ENCODE measurements at regions not wholly inside any gene's neighbourhood (a gene's known extent, or its start where the extent isn't known, plus 50 kb on each side); places are given as distances from the start of the nearest gene placed in this dataset.

DNA sequence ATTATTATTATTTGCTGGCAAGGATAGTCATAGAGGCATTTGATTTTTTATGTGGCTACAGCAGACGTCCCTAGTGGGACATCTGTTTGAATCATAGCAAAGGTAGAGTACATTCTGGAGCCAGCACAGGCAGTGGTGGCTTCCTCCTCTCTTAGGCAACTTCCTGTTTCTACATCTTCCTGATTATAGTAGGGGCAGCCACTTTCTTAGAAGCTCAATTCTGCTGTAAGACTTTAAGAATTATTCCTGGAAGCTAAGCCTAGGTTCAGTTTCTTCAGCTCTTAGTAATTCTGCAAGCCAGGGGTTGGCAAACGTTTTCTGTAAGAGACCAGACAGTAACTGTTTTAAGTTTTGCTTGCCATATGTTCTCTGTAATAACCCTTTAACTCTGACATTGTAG, 129.3 kb upstream of the TENM4 start:
- POLR2A ChIA-PET, result no interaction called here
- no peak for ATAC-seq
- peaks cover under 1 to 10% (median 5%) of the 10 kb centered on the region in 5 donors for H3K27me3 Mint-ChIP-seq

DNA sequence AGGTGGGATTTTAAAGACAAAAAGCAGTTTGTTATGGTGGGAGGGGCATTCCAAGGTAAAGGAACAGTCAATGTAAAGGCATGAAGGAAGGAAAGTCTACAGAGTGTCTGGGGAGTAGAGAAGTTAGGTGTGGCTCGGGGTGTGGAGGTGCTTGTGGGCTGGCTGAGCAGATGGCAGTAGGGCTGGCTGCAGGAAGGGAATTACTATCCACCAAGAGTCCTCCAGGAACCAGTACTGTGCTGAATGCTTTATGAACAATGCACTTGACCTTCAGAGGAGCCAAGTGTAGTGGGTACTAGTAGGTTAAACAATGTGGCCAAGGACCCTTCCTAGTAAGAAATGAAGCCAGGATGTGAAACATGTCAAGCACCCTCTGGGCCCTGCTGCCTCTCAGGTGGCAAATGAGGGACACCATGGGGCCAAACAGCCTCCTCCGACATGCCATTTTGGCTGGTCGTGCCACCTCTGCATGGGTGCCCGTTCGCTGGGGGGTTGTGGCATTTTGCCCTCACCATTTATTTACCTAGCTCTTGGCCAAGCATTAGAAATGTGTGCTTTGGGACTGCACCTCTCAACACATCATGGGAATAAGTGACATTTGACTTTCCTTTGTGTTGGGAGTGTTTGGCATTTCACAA, 123.6 kb upstream of the TENM4 start:
- ATAC-seq (no peak), DNase-seq (no peak)
- Mint-ChIP-seq H3K27me3 (peaks cover 0 to 4% (median 0%) of the 10 kb centered on the region in 5 donors), H3K4me1 (no peaks in the 10 kb centered on the region), H3K4me3 (no peak overlapping the region), H3K36me3 (no peaks in the 10 kb centered on the region), H3K9me3 (peaks cover 0 to 20% (median 8%) of the 10 kb centered on the region in 9 donors), H3K27ac (no peak overlapping the region)
- POLR2A ChIA-PET, result no interaction called here

More for the DNA sequence above, 129.3 kb upstream of the TENM4 start:
- no peak for DNase-seq
- Mint-ChIP-seq H3K9me3 (peaks cover 0 to 15% (median 7%) of the 10 kb centered on the region in 9 donors), H3K36me3 (peaks cover 0 to 5% (median 0%) of the 10 kb centered on the region in 3 donors), H3K4me1 (no peaks in the 10 kb centered on the region), H3K4me3 (no peak overlapping the region), H3K27ac (no peak overlapping the region)

DNA sequence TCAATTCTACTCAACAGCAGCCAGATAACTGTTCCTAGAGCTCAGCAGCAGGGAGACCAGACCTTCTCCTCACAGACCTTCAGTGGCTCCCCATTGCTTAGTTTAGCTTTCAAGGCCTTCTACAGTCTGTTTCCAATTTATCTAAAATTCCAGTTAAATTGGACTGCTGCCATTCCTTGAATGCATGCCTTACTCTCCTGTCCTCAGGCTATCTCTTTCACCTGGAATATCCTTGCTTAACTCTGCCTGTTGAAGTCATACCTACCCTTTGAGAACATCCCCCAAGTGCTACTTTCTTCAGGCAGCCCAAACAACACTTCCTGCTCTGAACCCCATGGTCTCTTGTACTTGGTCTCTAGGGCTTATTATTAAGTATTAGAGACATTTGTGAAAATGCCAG, 120.7 kb upstream of the TENM4 start:
- H3K4me3 Mint-ChIP-seq, result no peak overlapping the region
- no peak for DNase-seq
- peaks cover 0 to 4% (median 0%) of the 10 kb centered on the region in 5 donors for H3K27me3 Mint-ChIP-seq
- no peak for ATAC-seq
- H3K4me1 Mint-ChIP-seq, result no peaks in the 10 kb centered on the region
- no peak overlapping the region for H3K27ac Mint-ChIP-seq
- peaks cover 0 to 20% (median 2%) of the 10 kb centered on the region in 9 donors for H3K9me3 Mint-ChIP-seq
- no peaks in the 10 kb centered on the region for H3K36me3 Mint-ChIP-seq
- POLR2A ChIA-PET, result no interaction called here

DNA sequence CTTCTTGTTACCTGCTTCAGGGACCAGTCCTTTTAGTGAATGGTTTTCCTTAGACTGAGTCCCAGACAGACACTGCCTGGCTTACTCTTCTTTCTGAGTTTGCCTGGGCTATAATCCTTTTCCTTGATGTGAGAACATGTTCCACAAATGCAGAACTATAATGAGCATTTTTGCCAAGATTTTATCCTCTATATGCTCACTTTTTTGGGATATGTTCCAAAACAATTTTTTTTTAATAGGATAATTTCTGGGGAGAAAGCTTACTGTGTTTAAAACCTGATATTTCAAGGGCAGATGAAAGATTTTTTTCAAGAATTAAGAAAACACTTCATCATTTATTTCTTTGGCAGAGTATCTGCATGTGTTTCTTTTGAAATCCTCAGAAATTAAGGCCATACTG, 110.0 kb upstream of the TENM4 start:
- no peak for DNase-seq
- peaks cover 0 to 8% (median 0%) of the 10 kb centered on the region in 5 donors for H3K27me3 Mint-ChIP-seq
- no peak overlapping the region for H3K4me3 Mint-ChIP-seq
- no peak overlapping the region for H3K27ac Mint-ChIP-seq
- ATAC-seq, result no peak
- POLR2A ChIA-PET, result no interaction called here
- no peaks in the 10 kb centered on the region for H3K36me3 Mint-ChIP-seq
- no peaks in the 10 kb centered on the region for H3K4me1 Mint-ChIP-seq
- peaks cover 0 to 18% (median 0%) of the 10 kb centered on the region in 9 donors for H3K9me3 Mint-ChIP-seq

DNA sequence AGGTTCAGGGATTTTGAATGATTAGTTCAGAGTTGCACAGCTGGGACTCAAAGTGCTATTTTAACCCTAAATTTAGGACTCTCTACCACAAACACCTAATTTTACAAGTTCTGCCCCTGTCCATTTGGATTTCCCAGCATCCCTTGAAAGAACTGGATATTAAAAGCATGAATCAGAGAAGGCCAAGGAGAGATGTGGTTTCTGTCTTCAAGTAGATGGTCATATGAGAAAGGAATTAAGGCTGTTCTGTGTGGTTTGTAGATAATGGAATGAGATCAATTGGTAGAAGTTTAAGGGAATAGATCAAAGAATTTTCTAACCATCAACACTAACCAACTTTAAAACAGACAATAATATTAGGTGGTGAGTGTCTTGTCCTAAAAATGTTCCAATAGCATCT, 106.4 kb upstream of the TENM4 start:
- no peak overlapping the region for H3K27ac Mint-ChIP-seq
- no peaks in the 10 kb centered on the region for H3K4me1 Mint-ChIP-seq
- POLR2A ChIA-PET, result no interaction called here
- no peak for DNase-seq
- H3K36me3 Mint-ChIP-seq, result no peaks in the 10 kb centered on the region
- ATAC-seq, result no peak
- H3K9me3 Mint-ChIP-seq, result peaks cover 0 to 15% (median 0%) of the 10 kb centered on the region in 9 donors
- H3K27me3 Mint-ChIP-seq, result peaks cover 0 to 12% (median 3%) of the 10 kb centered on the region in 5 donors
- no peak overlapping the region for H3K4me3 Mint-ChIP-seq

DNA sequence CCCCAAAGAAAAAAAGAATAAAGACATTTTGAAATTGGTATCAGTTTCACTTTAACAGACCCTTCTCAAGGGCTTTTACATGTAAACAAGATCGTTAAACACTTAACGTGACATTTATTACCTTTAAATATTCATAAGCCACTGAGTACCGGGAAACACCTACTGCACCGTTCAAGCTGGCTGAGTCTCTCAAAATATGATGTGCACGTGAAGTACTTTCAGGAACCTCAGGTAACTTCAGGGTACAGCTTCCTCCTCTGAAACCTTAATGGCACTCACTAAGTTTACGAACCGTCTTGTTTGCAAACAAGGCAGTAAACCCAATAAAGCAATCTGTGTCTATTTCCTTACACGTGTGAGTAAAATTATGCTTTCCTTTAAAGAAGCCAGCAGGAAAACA, 105.5 kb upstream of the TENM4 start:
- no peak overlapping the region for H3K27ac Mint-ChIP-seq
- H3K36me3 Mint-ChIP-seq, result no peaks in the 10 kb centered on the region
- POLR2A ChIA-PET, result no interaction called here
- H3K4me1 Mint-ChIP-seq, result no peaks in the 10 kb centered on the region
- H3K27me3 Mint-ChIP-seq, result peaks cover 0 to 15% (median 3%) of the 10 kb centered on the region in 5 donors
- DNase-seq (no peak), ATAC-seq (no peak)
- H3K9me3 Mint-ChIP-seq, result peaks cover 0 to 8% (median 0%) of the 10 kb centered on the region in 9 donors
- H3K4me3 Mint-ChIP-seq, result no peak overlapping the region

DNA sequence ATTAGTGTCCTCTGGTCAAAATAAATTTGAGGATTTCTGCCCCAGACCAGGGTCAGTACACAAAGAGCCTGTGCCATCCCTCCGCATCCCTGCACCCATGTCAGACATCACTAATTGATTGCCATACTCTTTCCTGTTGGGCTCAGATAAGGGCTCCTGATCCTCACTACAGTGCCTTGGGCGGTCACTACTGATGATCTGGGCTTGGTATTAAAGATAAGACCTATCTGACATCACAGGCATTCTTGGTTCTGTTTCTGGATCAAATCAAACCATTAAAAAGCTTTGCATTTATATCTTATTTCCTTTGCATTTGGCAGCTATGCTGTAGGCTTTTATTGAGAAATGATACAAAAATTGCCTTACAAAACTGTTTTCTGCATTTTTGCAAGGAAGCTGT, 103.5 kb upstream of the TENM4 start:
- H3K36me3 Mint-ChIP-seq, result no peaks in the 10 kb centered on the region
- no peak for ATAC-seq
- H3K27ac Mint-ChIP-seq, result no peak overlapping the region
- no peaks in the 10 kb centered on the region for H3K4me1 Mint-ChIP-seq
- peaks cover 0 to 15% (median 3%) of the 10 kb centered on the region in 5 donors for H3K27me3 Mint-ChIP-seq
- POLR2A ChIA-PET, result no interaction called here
- no peak overlapping the region for H3K4me3 Mint-ChIP-seq
- peaks cover 0 to 8% (median 2%) of the 10 kb centered on the region in 9 donors for H3K9me3 Mint-ChIP-seq
- DNase-seq, result no peak

DNA sequence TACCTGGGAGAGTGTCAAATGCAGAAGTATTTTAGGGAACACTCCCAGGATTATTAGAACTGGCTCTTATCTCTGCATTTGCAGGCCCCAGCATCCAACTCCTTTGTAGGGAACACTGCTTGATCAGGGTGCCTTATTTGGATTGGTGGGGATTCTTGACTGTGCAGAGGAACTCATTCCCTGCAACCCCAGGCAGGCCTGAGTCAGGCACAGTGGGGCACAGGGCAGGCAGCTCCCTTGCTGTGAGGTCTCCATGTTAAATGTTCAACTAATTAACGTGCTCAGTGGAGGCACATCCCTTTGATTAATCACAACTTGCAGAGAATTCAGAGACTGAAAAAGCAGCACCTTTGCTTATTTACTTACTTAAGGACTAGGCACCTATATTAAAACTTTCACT, 102.3 kb upstream of the TENM4 start:
- ATAC-seq, result no peak
- no peak overlapping the region for H3K27ac Mint-ChIP-seq
- peaks cover 0 to 17% (median 3%) of the 10 kb centered on the region in 9 donors for H3K9me3 Mint-ChIP-seq
- no peaks in the 10 kb centered on the region for H3K36me3 Mint-ChIP-seq
- no peaks in the 10 kb centered on the region for H3K4me1 Mint-ChIP-seq
- peaks cover 0 to 15% (median 3%) of the 10 kb centered on the region in 5 donors for H3K27me3 Mint-ChIP-seq
- no peak overlapping the region for H3K4me3 Mint-ChIP-seq
- DNase-seq, result no peak
- POLR2A ChIA-PET, result no interaction called here

DNA sequence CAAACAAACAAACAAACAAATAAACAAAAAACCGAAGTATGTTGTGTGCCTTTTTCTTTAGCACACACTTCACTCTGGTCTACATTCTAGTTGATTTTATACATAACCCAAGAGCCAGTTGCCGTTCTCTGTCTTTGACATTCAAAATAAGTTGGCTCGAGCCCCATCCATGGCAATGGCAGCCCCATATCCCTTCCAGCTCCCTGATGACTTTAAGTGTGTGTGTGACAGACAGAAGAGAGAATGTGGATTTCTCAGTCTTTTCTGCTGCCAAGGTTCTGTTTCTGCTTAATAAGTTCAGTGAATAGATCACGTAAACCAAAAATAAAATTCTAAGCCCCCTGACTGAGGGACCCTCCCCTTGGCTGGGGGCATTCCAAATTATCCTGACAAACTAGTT, 100.6 kb upstream of the TENM4 start:
- H3K4me3 Mint-ChIP-seq, result no peak overlapping the region
- POLR2A ChIA-PET, result no interaction called here
- no peak for DNase-seq
- no peak for ATAC-seq
- H3K4me1 Mint-ChIP-seq, result no peaks in the 10 kb centered on the region
- no peak overlapping the region for H3K27ac Mint-ChIP-seq
- H3K9me3 Mint-ChIP-seq, result peaks cover 0 to 26% (median 0%) of the 10 kb centered on the region in 9 donors
- H3K27me3 Mint-ChIP-seq, result peaks cover 0 to 15% (median 3%) of the 10 kb centered on the region in 5 donors
- no peaks in the 10 kb centered on the region for H3K36me3 Mint-ChIP-seq

DNA sequence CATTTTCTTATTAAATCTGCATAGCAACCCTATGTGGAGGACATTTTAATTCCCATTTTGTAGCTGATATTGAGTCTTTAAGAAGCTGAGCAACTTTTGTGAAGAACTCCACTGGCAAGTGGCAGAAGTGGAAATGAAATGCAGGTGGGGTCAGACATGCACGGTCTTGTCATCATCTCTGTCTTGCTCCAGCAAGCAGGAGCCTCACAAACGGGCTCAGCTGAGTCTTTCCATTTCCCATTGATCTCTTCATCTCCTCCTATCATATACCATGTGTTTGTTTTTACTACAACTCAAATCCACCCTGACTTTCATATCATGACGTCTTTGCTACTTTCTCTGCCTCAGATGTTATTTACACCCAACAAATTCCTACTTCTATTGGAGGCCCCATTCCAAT, 97.9 kb upstream of the TENM4 start:
- Mint-ChIP-seq H3K4me3 (no peak overlapping the region), H3K4me1 (no peaks in the 10 kb centered on the region), H3K27me3 (peaks cover 0 to 15% (median 0%) of the 10 kb centered on the region in 5 donors), H3K9me3 (peaks cover 0 to 32% (median 0%) of the 10 kb centered on the region in 9 donors), H3K36me3 (no peaks in the 10 kb centered on the region), H3K27ac (no peak overlapping the region)
- POLR2A ChIA-PET, result no interaction called here
- ATAC-seq (no peak), DNase-seq (no peak)

DNA sequence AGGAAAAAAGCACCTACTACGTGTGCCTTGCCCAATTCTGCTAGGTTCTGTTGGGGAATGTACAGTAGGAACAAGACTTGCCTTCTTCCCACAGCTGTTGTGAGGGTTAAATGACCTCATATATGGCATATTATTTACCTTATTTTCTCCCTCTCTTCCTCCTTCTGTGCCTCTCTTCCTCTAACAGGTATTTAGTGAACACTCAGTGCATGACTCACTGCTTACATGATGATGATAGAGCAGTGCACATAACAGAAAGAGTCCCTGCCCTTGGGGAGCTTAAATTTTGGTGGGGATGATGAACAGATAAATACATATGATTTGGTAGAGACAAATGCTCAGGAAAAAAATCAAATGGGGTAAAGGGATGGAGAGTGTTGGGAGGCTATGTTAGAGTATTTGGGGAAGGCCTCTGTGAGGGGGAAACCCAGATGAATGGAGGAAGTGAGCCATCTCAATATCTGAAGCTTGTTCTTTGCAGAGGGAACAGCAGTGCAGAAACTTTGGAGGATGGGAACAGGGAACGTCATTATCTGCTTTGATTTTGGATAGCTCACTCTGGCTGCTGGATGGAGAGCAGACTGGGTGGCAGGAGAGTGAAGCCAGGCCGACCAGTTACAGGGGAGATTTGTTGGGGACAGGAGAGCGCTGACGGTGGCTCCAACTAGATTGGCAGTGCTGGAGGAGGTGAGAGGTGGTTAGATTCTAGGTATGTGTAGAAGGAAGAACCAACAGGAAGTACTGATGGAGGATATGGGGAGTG, 95.5 kb upstream of the TENM4 start:
- peaks cover 0 to 23% (median 0%) of the 10 kb centered on the region in 5 donors for H3K27me3 Mint-ChIP-seq
- no peaks in the 10 kb centered on the region for H3K36me3 Mint-ChIP-seq
- H3K4me3 Mint-ChIP-seq, result no peak overlapping the region
- H3K4me1 Mint-ChIP-seq, result no peaks in the 10 kb centered on the region
- ATAC-seq (no peak), DNase-seq (no peak)
- POLR2A ChIA-PET, result no interaction called here
- peaks cover 0 to 32% (median 0%) of the 10 kb centered on the region in 9 donors for H3K9me3 Mint-ChIP-seq
- H3K27ac Mint-ChIP-seq, result no peak overlapping the region

DNA sequence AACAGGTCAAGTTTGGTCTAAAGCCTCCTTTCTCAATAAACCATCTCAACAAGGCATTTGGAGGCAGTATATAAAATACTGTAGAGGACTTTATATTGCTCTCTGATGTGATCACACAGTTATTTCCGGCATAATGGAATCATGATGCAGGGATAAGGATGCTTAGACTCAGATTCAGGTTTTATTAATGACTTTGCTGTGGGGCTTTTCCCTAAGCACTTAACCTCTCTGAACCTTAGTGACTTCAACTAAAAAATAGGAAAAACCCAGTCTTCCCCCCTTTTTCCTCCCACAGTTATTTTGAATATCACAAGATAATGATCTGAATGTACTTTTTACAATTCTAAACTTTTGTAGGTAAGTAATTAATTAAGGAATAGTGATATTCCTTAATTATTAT, 94.8 kb upstream of the TENM4 start:
- DNase-seq (no peak), ATAC-seq (no peak)
- Mint-ChIP-seq H3K9me3 (peaks cover 0 to 32% (median 2%) of the 10 kb centered on the region in 9 donors), H3K4me1 (no peaks in the 10 kb centered on the region), H3K27ac (no peak overlapping the region), H3K27me3 (peaks cover 0 to 27% (median 0%) of the 10 kb centered on the region in 5 donors), H3K4me3 (no peak overlapping the region), H3K36me3 (no peaks in the 10 kb centered on the region)
- POLR2A ChIA-PET, result no interaction called here

DNA sequence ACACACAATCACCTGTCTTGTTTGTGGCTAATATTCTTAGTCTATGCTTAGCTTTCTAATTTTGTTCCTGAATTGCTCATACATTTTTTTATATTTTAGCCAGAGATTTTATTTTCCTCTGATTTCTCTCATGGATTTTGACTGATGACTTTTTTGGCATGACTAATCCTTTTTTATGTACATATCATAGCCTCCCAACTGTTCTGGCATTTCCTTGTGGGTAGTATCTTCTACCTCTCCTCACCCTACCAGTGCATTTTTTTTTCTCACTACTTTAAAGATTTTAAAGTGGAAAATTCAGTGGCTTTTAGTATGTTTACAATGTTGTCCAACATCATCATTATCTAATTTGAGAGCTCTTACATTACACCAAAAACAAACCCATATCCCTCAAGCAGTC, 84.4 kb upstream of the TENM4 start:
- H3K9me3 Mint-ChIP-seq, result peaks cover 2 to 34% (median 14%) of the 10 kb centered on the region in 9 donors
- H3K36me3 Mint-ChIP-seq, result peaks cover 0 to 4% (median 0%) of the 10 kb centered on the region in 3 donors
- H3K27me3 Mint-ChIP-seq, result peaks cover 0 to 10% (median 0%) of the 10 kb centered on the region in 5 donors
- POLR2A ChIA-PET, result no interaction called here
- H3K4me3 Mint-ChIP-seq, result no peak overlapping the region
- no peaks in the 10 kb centered on the region for H3K4me1 Mint-ChIP-seq
- no peak for DNase-seq
- ATAC-seq, result no peak
- no peak overlapping the region for H3K27ac Mint-ChIP-seq
